ENCODE measurements at regions not wholly inside any gene's neighbourhood (a gene's known extent, or its start where the extent isn't known, plus 50 kb on each side); places are given as distances from the start of the nearest gene placed in this dataset.

DNA sequence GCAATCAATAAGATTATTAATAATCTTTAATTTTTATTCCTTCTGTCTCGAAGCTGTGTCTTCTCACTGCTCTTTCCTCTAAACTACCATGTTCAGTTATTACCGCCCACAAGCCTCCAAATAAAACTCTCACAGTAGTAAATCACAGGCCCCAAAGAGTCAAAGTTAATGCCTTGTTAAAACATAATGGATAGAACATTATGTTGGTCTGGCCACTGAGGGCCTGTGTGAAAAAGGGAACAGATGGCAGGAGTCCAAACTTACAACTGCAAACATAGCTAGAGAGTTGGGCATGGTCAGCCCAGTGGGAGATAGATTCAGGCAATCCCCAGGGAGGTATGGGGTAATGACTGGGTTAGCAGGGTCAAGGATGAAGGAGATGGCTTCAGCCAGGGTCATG lies 84.6 kb upstream of the TNIP3 start:
- Histone ChIP-seq H3K4me3 (no peak overlapping the region), H3K9ac (ENCODE audit: insufficient read depth in 1 of 2, low read length in 2 of 2) (no peak overlapping the region), H3K4me1 (ENCODE audit: control insufficient read depth in 5 of 5, insufficient read depth in 5 of 5, low read length in 5 of 5) (peaks cover 0 to 27% (median 6%) of the 10 kb centered on the region in 5 donors), H3K9me3 (ENCODE audit: control insufficient read depth in 4 of 4, insufficient read depth in 3 of 4, low read length in 3 of 4) (no peaks in the 10 kb centered on the region), H3K27me3 (ENCODE audit: control insufficient read depth in 3 of 3, insufficient read depth in 3 of 3, low read length in 2 of 3) (no peaks in the 10 kb centered on the region), H3K36me3 (ENCODE audit: control insufficient read depth in 4 of 4, insufficient read depth in 4 of 4, low read length in 4 of 4) (no peaks in the 10 kb centered on the region), H3K27ac (ENCODE audit: low read depth in 1 of 2, low read length in 1 of 2) (no peak overlapping the region)
- 94 to 96% methylated on average over 2 of the region's 2 CpGs for WGBS, 2 donors
- ATAC-seq (ENCODE audit: insufficient read depth, low FRiP score) (no peak), DNase-seq (no peak)
- no peak for TF ChIP-seq CTCF (IDR thresholded peaks at IDR 0.05; ENCODE audit: control extremely low read depth, extremely low read depth)

DNA sequence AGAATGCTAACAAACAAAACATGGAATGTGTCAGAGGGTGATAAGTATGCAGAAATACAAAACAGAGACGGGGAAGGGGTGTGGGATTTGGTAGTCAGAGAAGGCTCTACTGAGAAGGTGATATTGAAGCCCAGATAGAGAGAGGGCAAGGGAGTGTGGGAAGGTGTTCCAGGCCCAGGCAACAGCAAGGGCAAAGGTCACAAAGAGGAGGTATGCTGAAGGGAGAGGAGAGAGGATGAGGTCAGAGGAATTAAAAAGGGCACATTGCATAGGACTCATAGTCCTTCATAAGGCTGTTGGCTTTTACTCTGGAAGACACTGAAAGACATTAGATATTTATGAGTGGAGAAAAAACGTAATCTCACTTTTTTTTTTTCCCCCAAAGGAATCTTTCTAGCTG lies 82.6 kb upstream of the TNIP3 start:
- DNase-seq, result no peak
- Histone ChIP-seq H3K9ac (ENCODE audit: insufficient read depth in 1 of 2, low read length in 2 of 2) (no peak overlapping the region), H3K4me1 (ENCODE audit: control insufficient read depth in 5 of 5, insufficient read depth in 5 of 5, low read length in 5 of 5) (peaks cover 0 to 40% (median 6%) of the 10 kb centered on the region in 5 donors), H3K27me3 (ENCODE audit: control insufficient read depth in 3 of 3, insufficient read depth in 3 of 3, low read length in 2 of 3) (no peaks in the 10 kb centered on the region), H3K36me3 (ENCODE audit: control insufficient read depth in 4 of 4, insufficient read depth in 4 of 4, low read length in 4 of 4) (no peaks in the 10 kb centered on the region), H3K4me3 (no peak overlapping the region), H3K9me3 (ENCODE audit: control insufficient read depth in 4 of 4, insufficient read depth in 3 of 4, low read length in 3 of 4) (no peaks in the 10 kb centered on the region), H3K27ac (ENCODE audit: low read depth in 1 of 2, low read length in 1 of 2) (no peak overlapping the region)
- no peak for TF ChIP-seq CTCF (IDR thresholded peaks at IDR 0.05; ENCODE audit: control extremely low read depth, extremely low read depth)
- ATAC-seq (ENCODE audit: insufficient read depth, low FRiP score), result no peak
- 81 to 83% methylated on average over 2 of the region's 2 CpGs for WGBS, 2 donors

- Histone ChIP-seq H3K9me3 (ENCODE audit: control insufficient read depth in 4 of 4, insufficient read depth in 3 of 4, low read length in 3 of 4) (no peaks in the 10 kb centered on the region), H3K9ac (ENCODE audit: insufficient read depth in 1 of 2, low read length in 2 of 2) (peak overlapping the region in 1 of 2 donors; percentile 36), H3K4me3 (no peak overlapping the region), H3K27ac (ENCODE audit: low read depth in 1 of 2, low read length in 1 of 2) (no peak overlapping the region), H3K27me3 (ENCODE audit: control insufficient read depth in 3 of 3, insufficient read depth in 3 of 3, low read length in 2 of 3) (no peaks in the 10 kb centered on the region), H3K36me3 (ENCODE audit: control insufficient read depth in 4 of 4, insufficient read depth in 4 of 4, low read length in 4 of 4) (no peaks in the 10 kb centered on the region), H3K4me1 (ENCODE audit: control insufficient read depth in 5 of 5, insufficient read depth in 5 of 5, low read length in 5 of 5) (peaks cover 0 to 41% (median 10%) of the 10 kb centered on the region in 5 donors)
- ATAC-seq (ENCODE audit: insufficient read depth, low FRiP score) (no peak), DNase-seq (peak in 2 of 3 donors; percentile 66 to 68)
- no peak for TF ChIP-seq CTCF (IDR thresholded peaks at IDR 0.05; ENCODE audit: control extremely low read depth, extremely low read depth)
- 57 to 78% methylated on average over 7 of the region's 7 CpGs for WGBS, 2 donors
These were observed 79.4 kb upstream of the TNIP3 start for GRCh38 chr4:121243485-121243884.

GRCh38 chr4:121242188-121242750 lies 78.1 kb upstream of the TNIP3 start:
- H3K27ac ChIP-seq (ENCODE audit: low read depth in 1 of 2, low read length in 1 of 2), result no peak overlapping the region
- 74 to 81% methylated on average over 1 of the region's 1 CpG for WGBS, 2 donors
- no peaks in the 10 kb centered on the region for H3K9me3 ChIP-seq (ENCODE audit: control insufficient read depth in 4 of 4, insufficient read depth in 3 of 4, low read length in 3 of 4)
- DNase-seq, result peak; percentile 73 to 94 (median 86)
- no peak for ATAC-seq (ENCODE audit: insufficient read depth, low FRiP score)
- no peak overlapping the region for H3K4me3 ChIP-seq
- peak overlapping the region in 1 of 2 donors; percentile 58 for H3K9ac ChIP-seq (ENCODE audit: insufficient read depth in 1 of 2, low read length in 2 of 2)
- H3K27me3 ChIP-seq (ENCODE audit: control insufficient read depth in 3 of 3, insufficient read depth in 3 of 3, low read length in 2 of 3), result no peaks in the 10 kb centered on the region
- no peak for TF ChIP-seq CTCF (IDR thresholded peaks at IDR 0.05; ENCODE audit: control extremely low read depth, extremely low read depth)
- peaks cover 0 to 41% (median 10%) of the 10 kb centered on the region in 5 donors for H3K4me1 ChIP-seq (ENCODE audit: control insufficient read depth in 5 of 5, insufficient read depth in 5 of 5, low read length in 5 of 5)
- no peaks in the 10 kb centered on the region for H3K36me3 ChIP-seq (ENCODE audit: control insufficient read depth in 4 of 4, insufficient read depth in 4 of 4, low read length in 4 of 4)
